HG03135 (cell line): ENCODE measurements at regions not wholly inside any gene's neighbourhood (a gene's known extent, or its start where the extent isn't known, plus 50 kb on each side); places are given as distances from the start of the nearest gene placed in this dataset.
"Not testable (repeated sequence)": the region's sequence is repeated elsewhere in the genome, so short reads cannot be mapped to it uniquely, and the experiment has no call there.

ENCODE experiments used
- ATAC-seq: cut with Tn5 transposase; IDR thresholded peaks from one replicate; pipeline ENCODE4 v1.9.1; 2021; ENCODE audit warnings: mild to moderate bottlenecking, moderate library complexity; ENCODE audit not compliant: unreplicated experiment

- no peak for ATAC-seq
Measured at GRCh38 chr3:132084982-132085381, 50.2 kb upstream of the CPNE4 start.

GRCh38 chr3:132087356-132087755 is 52.5 kb upstream of the CPNE4 start:
- ATAC-seq = no peak

GRCh38 chr3:132088291-132088690 is 53.5 kb upstream of the CPNE4 start:
- ATAC-seq = no peak

GRCh38 chr3:132090921-132091320 is 56.1 kb upstream of the CPNE4 start:
- no peak for ATAC-seq

- no peak for ATAC-seq
Measured at GRCh38 chr3:132116601-132117000, 81.8 kb upstream of the CPNE4 start.

- no peak for ATAC-seq
Measured at GRCh38 chr3:132117642-132118041, 82.8 kb upstream of the CPNE4 start.

GRCh38 chr3:132119531-132119930 is 84.7 kb upstream of the CPNE4 start:
- no peak for ATAC-seq

- no peak for ATAC-seq
Measured at GRCh38 chr3:132124096-132124495, 89.3 kb upstream of the CPNE4 start.

GRCh38 chr3:132124651-132125284 is 90.0 kb upstream of the CPNE4 start:
- no peak for ATAC-seq

GRCh38 chr3:132134611-132135010 is 99.8 kb upstream of the CPNE4 start:
- ATAC-seq = no peak

GRCh38 chr3:132135628-132136333 is 101.0 kb upstream of the CPNE4 start:
- ATAC-seq = no peak

GRCh38 chr3:132136334-132136716 is 101.5 kb upstream of the CPNE4 start:
- ATAC-seq = no peak

- ATAC-seq = not testable (repeated sequence)
Measured at GRCh38 chr3:132136902-132137301, 102.1 kb upstream of the CPNE4 start.

GRCh38 chr3:132145833-132146232 is 111.0 kb upstream of the CPNE4 start:
- no peak for ATAC-seq

- no peak for ATAC-seq
Measured at GRCh38 chr3:132154619-132155018, 119.8 kb upstream of the CPNE4 start.

GRCh38 chr3:132159145-132159544 is 124.3 kb upstream of the CPNE4 start:
- no peak for ATAC-seq

- ATAC-seq = no peak
Measured at GRCh38 chr3:132160198-132160597, 125.4 kb upstream of the CPNE4 start.

GRCh38 chr3:132161608-132162007 is 126.8 kb upstream of the CPNE4 start:
- ATAC-seq = no peak

GRCh38 chr3:132164469-132165092 is 129.8 kb upstream of the CPNE4 start:
- no peak for ATAC-seq

GRCh38 chr3:132167870-132168269 is 133.1 kb upstream of the CPNE4 start:
- no peak for ATAC-seq

GRCh38 chr3:132174500-132174899 is 139.7 kb upstream of the CPNE4 start:
- ATAC-seq = no peak

GRCh38 chr3:132180337-132180791 is 136.8 kb upstream of the ACP3 start:
- ATAC-seq = peak; percentile 59
